NCI-H1436 treated with DMSO at 0.1 percent for 48 hours (cell line): ENCODE measurements at regions not wholly inside any gene's neighbourhood (a gene's known extent, or its start where the extent isn't known, plus 50 kb on each side); places are given as distances from the start of the nearest gene placed in this dataset.

ENCODE experiments used
- DNase-seq: peaks from one replicate; lab custom pipeline; 2025; lab: John Stamatoyannopoulos, UW

- no peak for DNase-seq
Measured at GRCh38 chr16:80356365-80356764, 184.4 kb upstream of the DYNLRB2 start.

- no peak for DNase-seq
Measured at GRCh38 chr16:80355335-80355734, 185.5 kb upstream of the DYNLRB2 start.

- DNase-seq: no peak
Measured at GRCh38 chr16:80350061-80350460, 190.7 kb upstream of the DYNLRB2 start.

- DNase-seq: no peak
Measured at GRCh38 chr16:80347900-80348299, 192.9 kb upstream of the DYNLRB2 start.

- DNase-seq: no peak
Measured at GRCh38 chr16:80347002-80347401, 193.8 kb upstream of the DYNLRB2 start.

- no peak for DNase-seq
Measured at GRCh38 chr16:80346111-80346632, 194.6 kb upstream of the DYNLRB2 start.

GRCh38 chr16:80345701-80346100 lies 195.1 kb upstream of the DYNLRB2 start:
- no peak for DNase-seq

- DNase-seq: no peak
Measured at GRCh38 chr16:80344570-80344969, 196.2 kb upstream of the DYNLRB2 start.

GRCh38 chr16:80341263-80341662 lies 199.5 kb upstream of the DYNLRB2 start:
- no peak for DNase-seq

- no peak for DNase-seq
Measured at GRCh38 chr16:80337786-80338185, 203.0 kb upstream of the DYNLRB2 start.

GRCh38 chr16:80330803-80331202 lies 210.0 kb upstream of the DYNLRB2 start:
- DNase-seq: no peak

- DNase-seq: no peak
Measured at GRCh38 chr16:80330150-80330549, 210.6 kb upstream of the DYNLRB2 start.

- no peak for DNase-seq
Measured at GRCh38 chr16:80327740-80328139, 213.1 kb upstream of the DYNLRB2 start.

GRCh38 chr16:80324371-80324770 lies 216.4 kb upstream of the DYNLRB2 start:
- DNase-seq: no peak

GRCh38 chr16:80323808-80324195 lies 217.0 kb upstream of the DYNLRB2 start:
- no peak for DNase-seq

GRCh38 chr16:80323187-80323807 lies 217.5 kb upstream of the DYNLRB2 start:
- DNase-seq: no peak

GRCh38 chr16:80319181-80319580 lies 221.6 kb upstream of the DYNLRB2 start:
- no peak for DNase-seq

- DNase-seq: no peak
Measured at GRCh38 chr16:80318107-80318506, 222.7 kb upstream of the DYNLRB2 start.

- no peak for DNase-seq
Measured at GRCh38 chr16:80317599-80318037, 223.2 kb upstream of the DYNLRB2 start.

GRCh38 chr16:80317116-80317515 lies 223.7 kb upstream of the DYNLRB2 start:
- DNase-seq: no peak

GRCh38 chr16:80314042-80314441 lies 226.8 kb upstream of the DYNLRB2 start:
- DNase-seq: no peak

- DNase-seq: no peak
Measured at GRCh38 chr16:80309178-80309577, 231.6 kb upstream of the DYNLRB2 start.

GRCh38 chr16:80305410-80305809 lies 235.4 kb upstream of the DYNLRB2 start:
- DNase-seq: no peak

GRCh38 chr16:80303691-80304090 lies 237.1 kb upstream of the DYNLRB2 start:
- no peak for DNase-seq
